BJ (cell line): ENCODE measurements at regions not wholly inside any gene's neighbourhood (a gene's known extent, or its start where the extent isn't known, plus 50 kb on each side); places are given as distances from the start of the nearest gene placed in this dataset.

Experiments used
- CTCF ChIA-PET: fragments of 350-600 bp; formaldehyde crosslinking; extraction: SDS; loops from one replicate; lab custom pipeline; 2021; ENCODE audit warnings: antibody characterized with exemption, inconsistent platforms; lab: Yijun Ruan, JAX
- POLR2A ChIA-PET: fragments of 300-600 bp; sonication (Branson Sonifier 250); formaldehyde crosslinking; extraction: SDS; loops from one replicate; lab custom pipeline; 2021; ENCODE audit warnings: antibody characterized with exemption; lab: Charles Lee
- DNase-seq: peaks from one replicate; pipeline ENCODE4 v3.0.0-alpha.2; 2011; ENCODE audit warnings: low read depth
- H3K27me3 ChIP-seq: 2 replicates; pipeline ENCODE4 v1.6.0; 2011; ENCODE audit warnings: low read length; ENCODE audit not compliant: control insufficient read depth, insufficient read depth
- H3K36me3 ChIP-seq: 2 replicates; pipeline ENCODE4 v1.5.1; 2011; ENCODE audit warnings: low read length; ENCODE audit not compliant: control insufficient read depth, insufficient read depth
- H3K4me3 ChIP-seq: 2 replicates; pipeline ENCODE4 v1.5.1; 2011; ENCODE audit warnings: low read depth, mild to moderate bottlenecking, control low read depth, low read length
- CTCF ChIP-seq: IDR thresholded peaks from 2 replicates; pipeline ENCODE4 v1.5.1; 2011; ENCODE audit warnings: low read depth, mild to moderate bottlenecking, control low read depth, inconsistent platforms, low read length, moderate library complexity; ENCODE audit not compliant: insufficient read depth

GRCh38 chr22:26822313-26822712, 164.9 kb downstream of the MIAT start:
- CTCF ChIA-PET: interaction anchor here (4.0 kb wide), 1 partner anchor 12 kb away, joined by 19 read pairs; no protein-coding TSS in a partner anchor

GRCh38 chr22:26823966-26824365, 166.6 kb downstream of the MIAT start:
- no peak for DNase-seq
- POLR2A ChIA-PET: no interaction called here
- no peak for TF ChIP-seq CTCF
- CTCF ChIA-PET: interaction anchor here (4.0 kb wide), 1 partner anchor 11 kb away, joined by 19 read pairs; no protein-coding TSS in a partner anchor
- no peaks in the 10 kb centered on the region for H3K36me3 ChIP-seq
- H3K27me3 ChIP-seq: no peaks in the 10 kb centered on the region
- no peak overlapping the region for H3K4me3 ChIP-seq

More at GRCh38 chr22:26822313-26822712, 164.9 kb downstream of the MIAT start:
- no peak overlapping the region for H3K4me3 ChIP-seq
- DNase-seq: no peak
- H3K27me3 ChIP-seq: no peaks in the 10 kb centered on the region
- TF ChIP-seq CTCF: no peak
- POLR2A ChIA-PET: no interaction called here
- no peaks in the 10 kb centered on the region for H3K36me3 ChIP-seq

GRCh38 chr22:26825960-26826935, 168.9 kb downstream of the MIAT start:
- H3K27me3 ChIP-seq: no peaks in the 10 kb centered on the region
- H3K4me3 ChIP-seq: no peak overlapping the region
- H3K36me3 ChIP-seq: no peaks in the 10 kb centered on the region
- no peak for TF ChIP-seq CTCF
- ChIA-PET CTCF (interaction anchor here (0.6 to 4.0 kb wide), 4 partner anchors 9 to 21 kb away, joined by 3 to 19 read pairs (median 4); no protein-coding TSS in a partner anchor), POLR2A (no interaction called here)
- no peak for DNase-seq

GRCh38 chr22:26827611-26828010, 170.2 kb downstream of the MIAT start:
- no peak for DNase-seq

More at GRCh38 chr22:26827611-26828010, 170.2 kb downstream of the MIAT start:
- TF ChIP-seq CTCF: no peak
- Histone ChIP-seq H3K4me3 (no peak overlapping the region), H3K36me3 (no peaks in the 10 kb centered on the region), H3K27me3 (no peaks in the 10 kb centered on the region)
- CTCF ChIA-PET: interaction anchor here (1.3 kb wide), 1 partner anchor 9 kb away, joined by 9 read pairs; no protein-coding TSS in a partner anchor
- POLR2A ChIA-PET: no interaction called here
